Smooth muscle cell (in vitro differentiated cells): ENCODE measurements at regions not wholly inside any gene's neighbourhood (a gene's known extent, or its start where the extent isn't known, plus 50 kb on each side); places are given as distances from the start of the nearest gene placed in this dataset.
"Not testable (repeated sequence)": the region's sequence is repeated elsewhere in the genome, so short reads cannot be mapped to it uniquely, and the experiment has no call there.

ENCODE experiments used
- DNase-seq: peaks from one replicate; lab custom pipeline; 2025; ENCODE audit not compliant: unreplicated experiment; lab: John Stamatoyannopoulos, UW
- H2AFZ ChIP-seq: fragments of 200-600 bp; sonication (generic); 2 replicates; pipeline ENCODE4 v1.6.0; 2016; ENCODE audit warnings: antibody characterized with exemption, low read depth, mild to moderate bottlenecking
- H3F3A ChIP-seq: fragments of 200-600 bp; sonication (generic); 2 replicates; pipeline ENCODE4 v1.6.0; 2017; ENCODE audit warnings: antibody characterized with exemption, low read depth
- H3K27ac ChIP-seq: fragments of 200-600 bp; sonication (generic); 2 replicates; pipeline ENCODE4 v1.5.1; 2016; ENCODE audit warnings: low read depth, mild to moderate bottlenecking
- H3K27me3 ChIP-seq: fragments of 200-600 bp; sonication (generic); 2 replicates; pipeline ENCODE4 v1.6.1; 2016; ENCODE audit warnings: low read depth, mild to moderate bottlenecking
- H3K36me3 ChIP-seq: fragments of 200-600 bp; sonication (generic); 2 replicates; pipeline ENCODE4 v1.5.1; 2016; ENCODE audit warnings: low read depth
- H3K4me1 ChIP-seq: fragments of 200-600 bp; sonication (generic); 2 replicates; pipeline ENCODE4 v1.5.1; 2016; ENCODE audit warnings: low read depth
- H3K4me2 ChIP-seq: fragments of 200-600 bp; sonication (generic); 2 replicates; pipeline ENCODE4 v1.6.0; 2016; ENCODE audit warnings: mild to moderate bottlenecking
- H3K4me3 ChIP-seq: fragments of 200-600 bp; sonication (generic); 2 replicates; pipeline ENCODE4 v1.5.1; 2016; ENCODE audit warnings: mild to moderate bottlenecking
- H3K79me2 ChIP-seq: fragments of 200-600 bp; sonication (generic); 2 replicates; pipeline ENCODE4 v1.6.0; 2016; ENCODE audit warnings: low read depth, mild to moderate bottlenecking
- H3K9ac ChIP-seq: fragments of 200-600 bp; sonication (generic); 2 replicates; pipeline ENCODE4 v1.6.0; 2016; ENCODE audit warnings: low read depth
- H3K9me3 ChIP-seq: fragments of 200-600 bp; sonication (generic); replicated peaks from 2 replicates; pipeline ENCODE4 v1.5.1; 2016; ENCODE audit warnings: low read depth
- H4K20me1 ChIP-seq: fragments of 200-600 bp; sonication (generic); 2 replicates; pipeline ENCODE4 v1.6.0; 2016; ENCODE audit warnings: low read depth
- CTCF ChIP-seq: fragments of 200-600 bp; sonication (generic); IDR thresholded peaks from 2 replicates; pipeline ENCODE4 v1.5.1; 2017; ENCODE audit warnings: borderline replicate concordance, mild to moderate bottlenecking, antibody characterized with exemption; ENCODE audit not compliant: insufficient read depth, poor library complexity, severe bottlenecking
- WGBS: methylation state at CpG from one replicate; pipeline ENCODE4 v1.1.7; 2016; ENCODE audit warnings: low lambda C conversion rate; 5-methylcytosine and 5-hydroxymethylcytosine counted together

- Histone ChIP-seq H3K9ac (no peak overlapping the region), H3K27ac (no peak overlapping the region), H3F3A (no peaks in the 10 kb centered on the region), H3K9me3 (no peaks in the 10 kb centered on the region), H3K36me3 (no peaks in the 10 kb centered on the region), H4K20me1 (no peaks in the 10 kb centered on the region), H3K27me3 (no peaks in the 10 kb centered on the region), H3K4me3 (no peak overlapping the region), H3K4me1 (no peaks in the 10 kb centered on the region), H2AFZ (no peak overlapping the region), H3K79me2 (no peaks in the 10 kb centered on the region), H3K4me2 (no peak overlapping the region)
- 85% methylated on average over 4 of the region's 4 CpGs for WGBS
- TF ChIP-seq CTCF, result no peak
- DNase-seq, result no peak
These were observed 75.9 kb downstream of the CAVIN4 start for GRCh38 chr9:100653643-100654334.

GRCh38 chr9:100656851-100657250 lies 79.0 kb downstream of the CAVIN4 start:
- not testable (repeated sequence) for H2AFZ ChIP-seq, H3K9me3 ChIP-seq, H3F3A ChIP-seq, H3K4me1 ChIP-seq, H4K20me1 ChIP-seq, H3K27me3 ChIP-seq, H3K36me3 ChIP-seq, H3K9ac ChIP-seq, H3K4me3 ChIP-seq, DNase-seq, H3K79me2 ChIP-seq, H3K27ac ChIP-seq, H3K4me2 ChIP-seq
- 78% methylated on average over 2 of the region's 2 CpGs for WGBS

- Histone ChIP-seq H4K20me1 (no peaks in the 10 kb centered on the region), H3K27ac (no peak overlapping the region), H3K9me3 (no peaks in the 10 kb centered on the region), H3K4me3 (no peak overlapping the region), H3K27me3 (no peaks in the 10 kb centered on the region), H3K36me3 (no peaks in the 10 kb centered on the region), H3K79me2 (no peaks in the 10 kb centered on the region), H3K4me1 (no peaks in the 10 kb centered on the region), H3F3A (no peaks in the 10 kb centered on the region), H3K9ac (no peak overlapping the region), H3K4me2 (no peak overlapping the region), H2AFZ (no peak overlapping the region)
- WGBS, result 83% methylated on average over 3 of the region's 3 CpGs
- no peak for TF ChIP-seq CTCF
- DNase-seq, result no peak
These were observed 83.8 kb downstream of the CAVIN4 start for GRCh38 chr9:100661668-100662067.

GRCh38 chr9:100662122-100662521 lies 84.2 kb downstream of the CAVIN4 start:
- no peak overlapping the region for H2AFZ ChIP-seq
- no peaks in the 10 kb centered on the region for H3K36me3 ChIP-seq
- no peaks in the 10 kb centered on the region for H3K79me2 ChIP-seq
- H3K27me3 ChIP-seq, result no peaks in the 10 kb centered on the region
- no peak overlapping the region for H3K27ac ChIP-seq
- 46% methylated on average over 1 of the region's 1 CpG for WGBS
- no peak overlapping the region for H3K9ac ChIP-seq
- no peak for TF ChIP-seq CTCF
- H3K9me3 ChIP-seq, result no peaks in the 10 kb centered on the region
- H3K4me2 ChIP-seq, result no peak overlapping the region
- no peak overlapping the region for H3K4me3 ChIP-seq
- no peak for DNase-seq
- no peaks in the 10 kb centered on the region for H4K20me1 ChIP-seq
- H3F3A ChIP-seq, result no peaks in the 10 kb centered on the region
- H3K4me1 ChIP-seq, result no peaks in the 10 kb centered on the region
